HG03095 (cell line): ENCODE measurements at regions not wholly inside any gene's neighbourhood (a gene's known extent, or its start where the extent isn't known, plus 50 kb on each side); places are given as distances from the start of the nearest gene placed in this dataset.
"Not testable (repeated sequence)": the region's sequence is repeated elsewhere in the genome, so short reads cannot be mapped to it uniquely, and the experiment has no call there.

ENCODE experiments used
- ATAC-seq: cut with Tn5 transposase; IDR thresholded peaks from one replicate; pipeline ENCODE4 v1.9.1; 2021; ENCODE audit warnings: moderate library complexity; ENCODE audit not compliant: unreplicated experiment

GRCh38 chr2:87258887-87259286, 237.2 kb upstream of the PLGLB1 start:
- not testable (repeated sequence) for ATAC-seq

DNA sequence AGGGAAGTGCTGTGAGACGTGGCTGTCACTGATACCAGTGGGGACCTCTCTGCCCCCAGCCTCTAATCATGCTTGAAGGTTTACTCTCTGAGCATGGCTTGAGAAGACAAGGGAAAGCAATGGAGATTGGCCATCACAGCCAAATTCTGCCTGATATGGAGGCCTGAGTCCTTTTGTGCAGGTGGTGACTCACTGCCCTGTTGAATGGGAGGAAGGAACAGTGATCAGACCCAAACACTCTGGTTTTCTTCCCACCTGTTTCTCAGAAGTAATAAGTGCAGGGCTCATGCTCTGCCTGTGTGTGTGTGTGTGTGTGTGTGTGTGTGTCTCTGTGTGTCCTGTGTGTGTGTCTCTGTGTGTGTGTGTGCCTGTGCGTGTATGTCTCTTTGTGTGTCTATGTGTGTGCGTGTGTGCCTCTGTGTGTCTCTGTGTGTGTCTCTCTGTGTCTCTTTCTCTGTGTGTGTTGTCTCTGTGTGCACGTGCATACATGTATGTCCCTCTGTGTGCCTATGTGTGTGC, 240.6 kb upstream of the PLGLB1 start:
- ATAC-seq, result not testable (repeated sequence)

- ATAC-seq, result not testable (repeated sequence)
Observed at GRCh38 chr2:87263868-87264518, 242.3 kb upstream of the PLGLB1 start.

DNA sequence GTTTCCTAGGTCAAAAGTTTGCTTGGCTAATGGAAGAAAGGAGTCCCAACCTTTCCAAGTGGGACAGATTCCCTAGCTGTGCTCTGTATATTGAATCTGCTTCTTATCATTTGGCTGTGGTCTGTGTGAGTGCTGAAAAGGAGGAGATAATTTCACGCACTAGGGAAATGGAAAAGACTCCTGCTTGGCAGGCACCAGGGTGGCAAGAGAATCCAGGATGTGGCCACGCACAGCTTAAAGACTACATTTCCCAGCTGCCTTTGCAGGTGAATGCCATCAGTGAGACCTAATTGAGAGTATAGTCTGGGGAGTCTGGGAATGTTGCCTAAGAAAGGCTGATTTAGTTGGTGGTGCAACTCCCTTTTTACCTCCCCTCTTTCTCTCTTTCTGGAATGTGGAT, 253.5 kb upstream of the PLGLB1 start:
- not testable (repeated sequence) for ATAC-seq

DNA sequence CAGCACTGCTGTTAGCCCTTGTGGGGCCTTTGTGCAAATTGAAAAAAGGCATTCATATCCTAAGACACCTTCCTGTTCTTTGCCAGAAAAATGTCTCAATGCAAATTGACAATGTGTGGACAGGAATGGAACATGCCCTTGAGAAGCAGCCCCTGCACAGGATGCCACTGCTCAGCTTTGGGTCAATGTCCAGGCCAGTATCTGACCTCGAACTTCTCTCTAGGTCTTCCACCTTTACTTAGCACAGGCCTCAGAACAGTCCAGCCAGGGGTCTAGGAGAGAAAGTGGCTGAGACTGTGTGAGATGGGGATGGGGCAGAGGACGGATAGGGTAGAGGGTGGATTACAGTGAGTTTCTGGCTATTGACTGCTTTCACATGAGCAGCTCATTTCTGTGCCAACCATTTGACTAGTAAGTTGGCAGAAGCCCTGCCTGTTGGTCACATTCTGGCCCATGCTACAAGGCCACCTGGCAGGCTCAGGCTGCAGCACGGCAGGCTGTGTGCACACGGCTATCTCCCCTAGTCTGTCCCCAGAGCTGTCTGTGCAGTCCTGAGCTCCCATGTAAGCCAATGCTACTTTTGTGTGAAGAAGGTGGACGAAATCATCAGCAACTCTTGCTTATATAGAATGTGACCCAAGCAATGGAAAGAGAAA, 254.5 kb upstream of the PLGLB1 start:
- not testable (repeated sequence) for ATAC-seq

GRCh38 chr2:87276673-87277072, 255.0 kb upstream of the PLGLB1 start:
- ATAC-seq, result not testable (repeated sequence)

GRCh38 chr2:87277734-87278133, 256.1 kb upstream of the PLGLB1 start:
- ATAC-seq, result not testable (repeated sequence)

GRCh38 chr2:87280596-87281355, 259.1 kb upstream of the PLGLB1 start:
- not testable (repeated sequence) for ATAC-seq

DNA sequence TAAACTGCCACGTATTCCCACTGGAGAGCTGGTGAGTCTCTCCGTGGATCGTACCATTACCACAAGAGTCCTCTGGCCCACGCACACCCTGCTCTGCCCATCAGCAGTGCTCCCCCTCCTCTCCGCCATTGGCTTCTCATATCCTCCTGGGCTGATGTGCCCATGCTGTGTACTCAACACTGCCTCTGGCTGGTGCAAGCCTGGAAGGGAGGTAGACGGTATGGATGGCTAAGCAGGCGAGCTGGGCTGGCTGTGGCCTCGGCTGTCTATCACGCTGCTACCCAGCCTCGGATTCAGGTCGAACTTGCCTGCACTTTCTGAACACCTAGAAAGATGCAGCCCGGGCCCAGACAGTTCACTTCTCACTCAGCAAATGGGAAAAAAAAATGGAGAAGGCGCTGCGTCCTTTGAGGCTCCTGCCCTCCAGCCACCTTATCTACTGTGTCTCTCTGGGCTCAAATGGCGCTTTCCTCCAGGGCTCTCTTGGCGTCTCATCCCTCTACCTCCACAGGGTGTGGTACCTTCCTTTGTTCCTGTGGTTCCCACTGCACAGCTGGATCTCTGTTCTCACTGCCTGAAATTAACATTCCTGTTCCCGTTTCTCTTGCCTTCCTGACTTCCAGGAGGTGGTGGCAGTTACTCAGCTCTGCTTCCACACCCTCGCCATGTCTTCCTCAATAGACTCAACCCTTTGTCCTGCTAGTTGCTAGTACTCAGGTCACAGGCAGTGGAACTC, 262.3 kb upstream of the PLGLB1 start:
- not testable (repeated sequence) for ATAC-seq

GRCh38 chr2:87284471-87284772, 262.8 kb upstream of the PLGLB1 start:
- not testable (repeated sequence) for ATAC-seq

- not testable (repeated sequence) for ATAC-seq
Observed at GRCh38 chr2:87285139-87285538, 263.5 kb upstream of the PLGLB1 start.

GRCh38 chr2:87290566-87291307, 269.1 kb upstream of the PLGLB1 start:
- not testable (repeated sequence) for ATAC-seq

GRCh38 chr2:87291400-87292200, 270.0 kb upstream of the PLGLB1 start:
- ATAC-seq, result not testable (repeated sequence)

DNA sequence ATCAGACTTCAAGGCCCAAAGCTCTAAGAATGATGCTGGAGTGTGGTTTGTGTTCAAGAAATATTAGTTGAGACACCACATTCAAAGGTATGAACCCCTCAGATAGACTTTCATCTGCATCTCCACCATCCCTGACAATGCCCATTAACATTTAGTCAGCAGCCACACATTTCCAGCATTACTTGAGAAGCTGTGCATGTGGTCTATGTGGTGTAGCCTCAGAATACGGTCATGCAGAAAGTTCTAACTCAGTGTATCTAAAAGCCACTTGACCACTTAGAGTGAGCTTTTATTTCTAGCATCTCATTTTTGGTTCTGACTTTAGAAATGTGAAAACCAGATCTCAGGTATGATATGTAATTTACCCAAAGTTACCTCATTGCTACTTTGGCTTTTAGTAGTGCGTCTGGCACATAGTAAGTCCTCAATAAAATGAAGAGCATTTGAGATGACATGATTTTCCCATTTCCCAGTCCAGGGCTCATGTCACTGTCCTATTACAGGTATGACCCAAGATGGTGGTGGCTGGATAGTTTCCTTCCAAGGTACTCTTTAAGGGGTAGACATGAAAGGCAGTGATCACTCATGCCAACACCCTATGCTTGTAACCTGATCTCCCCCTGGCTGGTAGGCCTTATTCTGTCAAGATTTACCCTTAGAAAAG, 272.4 kb upstream of the PLGLB1 start:
- ATAC-seq, result not testable (repeated sequence)

GRCh38 chr2:87295135-87295534, 273.5 kb upstream of the PLGLB1 start:
- not testable (repeated sequence) for ATAC-seq

DNA sequence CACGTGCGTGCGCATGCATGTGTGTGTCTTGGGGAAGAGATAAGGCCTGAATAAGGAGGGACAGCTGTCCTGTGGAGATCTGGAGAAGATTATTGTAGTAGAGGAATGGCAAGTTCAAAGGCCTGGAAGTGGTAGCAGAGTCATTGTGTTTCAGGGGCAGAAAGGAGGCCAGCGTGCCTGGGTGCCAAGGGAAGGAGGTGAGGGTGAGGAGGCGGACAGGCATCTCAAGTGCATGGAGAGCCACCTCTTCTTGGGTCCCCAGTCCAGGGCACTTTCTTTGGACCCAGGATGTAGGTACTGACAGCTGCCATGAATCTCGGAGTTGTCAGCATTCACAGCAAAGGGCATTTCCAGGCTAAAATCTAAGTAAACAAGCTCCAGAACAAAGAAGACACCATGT, 279.7 kb upstream of the PLGLB1 start:
- not testable (repeated sequence) for ATAC-seq

GRCh38 chr2:87301871-87302270, 280.2 kb upstream of the PLGLB1 start:
- not testable (repeated sequence) for ATAC-seq

- ATAC-seq, result not testable (repeated sequence)
Observed at GRCh38 chr2:87308621-87309020, 287.0 kb upstream of the PLGLB1 start.

GRCh38 chr2:87309785-87310184, 288.1 kb upstream of the PLGLB1 start:
- ATAC-seq, result not testable (repeated sequence)
